Endothelial cell (in vitro differentiated cells): ENCODE measurements at regions not wholly inside any gene's neighbourhood (a gene's known extent, or its start where the extent isn't known, plus 50 kb on each side); places are given as distances from the start of the nearest gene placed in this dataset.
"Not testable (repeated sequence)": the region's sequence is repeated elsewhere in the genome, so short reads cannot be mapped to it uniquely, and the experiment has no call there.

ENCODE experiments used
- DNase-seq: peaks from one replicate; pipeline ENCODE4 v3.0.0; 2021; ENCODE audit warnings: low spot score
- H3K27ac Mint-ChIP-seq: one replicate; pipeline ENCODE4 v1.8.0; 2021; ENCODE audit warnings: mixed read lengths, inconsistent platforms; ENCODE audit not compliant: unreplicated experiment
- H3K27me3 Mint-ChIP-seq: one replicate; pipeline ENCODE4 v1.8.0; 2021; ENCODE audit warnings: mild to moderate bottlenecking, moderate library complexity, mixed read lengths, inconsistent platforms; ENCODE audit not compliant: unreplicated experiment
- H3K36me3 Mint-ChIP-seq: one replicate; pipeline ENCODE4 v1.8.0; 2021; ENCODE audit warnings: mild to moderate bottlenecking, low read depth, mixed read lengths, inconsistent platforms; ENCODE audit not compliant: unreplicated experiment
- H3K4me1 Mint-ChIP-seq: one replicate; pipeline ENCODE4 v1.8.0; 2021; ENCODE audit warnings: mild to moderate bottlenecking, mixed read lengths, inconsistent platforms; ENCODE audit not compliant: unreplicated experiment
- H3K4me3 Mint-ChIP-seq: one replicate; pipeline ENCODE4 v1.8.0; 2021; ENCODE audit warnings: mild to moderate bottlenecking, mixed read lengths, inconsistent platforms; ENCODE audit not compliant: unreplicated experiment
- H3K9me3 Mint-ChIP-seq: one replicate; pipeline ENCODE4 v1.8.0; 2021; ENCODE audit warnings: mixed read lengths, inconsistent platforms; ENCODE audit not compliant: unreplicated experiment
- TF ChIP-seq, protein P1 (sequence below): fragments of 200-600 bp; sonication (generic); IDR thresholded peaks from one replicate; pipeline ENCODE4 v1.5.0; 2021; ENCODE audit warnings: antibody characterized with exemption; ENCODE audit not compliant: unreplicated experiment

DNA sequence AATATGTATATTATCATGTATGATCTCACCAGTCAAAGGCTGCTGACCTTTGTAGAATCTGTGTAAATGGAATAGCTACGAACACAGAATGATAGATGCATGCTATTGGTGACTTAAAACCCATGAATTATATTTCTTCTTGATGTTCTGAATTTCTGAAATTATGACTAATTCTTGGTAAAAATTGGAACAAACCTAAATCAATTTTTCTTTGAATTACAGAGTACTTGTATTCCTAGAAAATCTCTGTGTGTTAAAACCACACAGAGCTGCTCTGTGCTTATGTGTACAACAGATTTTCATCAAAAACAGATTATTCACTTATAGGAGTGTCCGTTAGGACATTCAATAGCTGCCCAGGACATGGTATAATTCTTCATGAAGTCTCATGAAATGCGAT is 108.3 kb upstream of the MDFIC start:
- H3K27ac Mint-ChIP-seq = no peak overlapping the region
- H3K9me3 Mint-ChIP-seq = no peaks in the 10 kb centered on the region
- no peak for DNase-seq
- no peaks in the 10 kb centered on the region for H3K36me3 Mint-ChIP-seq
- no peaks in the 10 kb centered on the region for H3K4me1 Mint-ChIP-seq
- TF ChIP-seq, protein P1, sequence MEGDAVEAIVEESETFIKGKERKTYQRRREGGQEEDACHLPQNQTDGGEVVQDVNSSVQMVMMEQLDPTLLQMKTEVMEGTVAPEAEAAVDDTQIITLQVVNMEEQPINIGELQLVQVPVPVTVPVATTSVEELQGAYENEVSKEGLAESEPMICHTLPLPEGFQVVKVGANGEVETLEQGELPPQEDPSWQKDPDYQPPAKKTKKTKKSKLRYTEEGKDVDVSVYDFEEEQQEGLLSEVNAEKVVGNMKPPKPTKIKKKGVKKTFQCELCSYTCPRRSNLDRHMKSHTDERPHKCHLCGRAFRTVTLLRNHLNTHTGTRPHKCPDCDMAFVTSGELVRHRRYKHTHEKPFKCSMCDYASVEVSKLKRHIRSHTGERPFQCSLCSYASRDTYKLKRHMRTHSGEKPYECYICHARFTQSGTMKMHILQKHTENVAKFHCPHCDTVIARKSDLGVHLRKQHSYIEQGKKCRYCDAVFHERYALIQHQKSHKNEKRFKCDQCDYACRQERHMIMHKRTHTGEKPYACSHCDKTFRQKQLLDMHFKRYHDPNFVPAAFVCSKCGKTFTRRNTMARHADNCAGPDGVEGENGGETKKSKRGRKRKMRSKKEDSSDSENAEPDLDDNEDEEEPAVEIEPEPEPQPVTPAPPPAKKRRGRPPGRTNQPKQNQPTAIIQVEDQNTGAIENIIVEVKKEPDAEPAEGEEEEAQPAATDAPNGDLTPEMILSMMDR = no peak
- no peaks in the 10 kb centered on the region for H3K27me3 Mint-ChIP-seq
- H3K4me3 Mint-ChIP-seq = no peak overlapping the region

DNA sequence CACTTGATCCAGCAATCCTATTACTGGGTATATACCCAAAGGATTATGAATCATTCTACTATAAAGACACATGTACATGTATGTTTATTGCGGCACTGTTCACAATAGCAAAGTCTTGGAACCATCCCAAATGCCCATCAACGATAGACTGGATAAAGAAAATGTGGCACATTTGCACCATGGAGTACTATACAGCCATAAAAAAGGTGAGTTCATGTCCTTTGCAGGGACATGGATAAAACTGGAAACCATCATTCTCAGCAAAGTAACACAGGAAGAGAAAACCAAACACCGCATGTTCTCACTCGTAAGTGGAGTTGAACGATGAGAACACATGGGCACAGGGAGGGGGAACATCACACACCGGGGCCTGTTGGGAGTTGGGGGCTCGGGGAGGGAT is 104.9 kb upstream of the MDFIC start:
- H3K36me3 Mint-ChIP-seq, H3K4me3 Mint-ChIP-seq, H3K27ac Mint-ChIP-seq, H3K4me1 Mint-ChIP-seq, H3K9me3 Mint-ChIP-seq, DNase-seq, H3K27me3 Mint-ChIP-seq: not testable (repeated sequence)

DNA sequence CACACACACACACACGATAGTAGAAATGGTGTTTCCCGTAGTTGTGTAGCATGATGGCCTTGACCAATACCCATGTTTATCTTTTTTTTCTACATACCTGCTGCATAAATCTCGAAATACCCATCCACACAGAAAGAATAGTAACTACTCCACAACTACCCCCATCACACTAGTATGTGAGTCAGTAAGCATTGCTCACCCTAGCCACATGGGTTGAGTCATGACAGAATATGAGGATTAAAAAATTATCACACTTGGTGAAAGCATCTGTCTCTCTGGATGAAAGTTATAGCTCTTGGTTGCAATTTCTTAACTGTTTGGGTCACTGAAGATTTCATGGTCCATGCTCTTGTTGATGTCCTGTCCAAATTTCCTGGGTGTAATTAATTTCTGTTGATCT is 103.4 kb upstream of the MDFIC start:
- Mint-ChIP-seq H3K4me3 (no peak overlapping the region), H3K27me3 (no peaks in the 10 kb centered on the region), H3K4me1 (no peaks in the 10 kb centered on the region), H3K9me3 (no peaks in the 10 kb centered on the region), H3K36me3 (no peaks in the 10 kb centered on the region), H3K27ac (no peak overlapping the region)
- TF ChIP-seq, protein P1 = no peak
- no peak for DNase-seq

DNA sequence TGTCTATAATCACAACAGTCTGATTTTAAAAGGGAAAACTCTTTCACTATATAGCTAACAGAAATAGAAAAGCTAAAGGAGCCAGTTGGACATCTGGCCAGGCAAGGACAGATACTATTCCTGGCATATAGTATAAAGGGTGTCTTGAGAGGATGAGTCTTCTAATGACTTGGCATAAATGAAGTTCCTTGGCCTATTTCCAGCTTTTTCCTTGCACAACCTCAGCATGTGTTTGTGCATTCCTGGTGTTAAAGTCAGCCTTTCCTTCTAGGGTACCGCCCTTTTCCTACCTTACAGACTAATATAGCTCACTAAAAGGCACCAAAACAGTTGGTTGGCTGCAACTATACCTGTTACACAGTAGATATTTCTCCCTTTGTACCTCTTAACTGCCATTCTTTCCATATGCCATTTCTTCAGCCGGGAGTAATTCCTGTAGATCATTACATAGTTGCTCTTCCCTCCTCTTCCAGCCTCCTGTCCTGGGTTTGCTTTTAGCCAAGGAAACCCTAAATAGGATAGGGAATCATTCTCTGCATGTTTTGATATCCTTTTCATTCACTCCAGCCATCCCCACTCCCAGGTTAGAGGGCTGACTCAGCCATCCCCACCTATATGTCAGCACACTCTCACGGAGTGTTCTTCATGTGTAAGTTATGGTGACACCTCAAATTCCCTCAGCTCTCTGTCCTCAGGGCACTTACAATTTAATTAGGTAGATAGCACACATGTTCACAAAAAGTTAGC is 102.1 kb upstream of the MDFIC start:
- Mint-ChIP-seq H3K4me1 (no peaks in the 10 kb centered on the region), H3K9me3 (no peaks in the 10 kb centered on the region), H3K4me3 (no peak overlapping the region), H3K36me3 (no peaks in the 10 kb centered on the region), H3K27me3 (no peaks in the 10 kb centered on the region), H3K27ac (no peak overlapping the region)
- DNase-seq = no peak
- TF ChIP-seq, protein P1 = no peak

DNA sequence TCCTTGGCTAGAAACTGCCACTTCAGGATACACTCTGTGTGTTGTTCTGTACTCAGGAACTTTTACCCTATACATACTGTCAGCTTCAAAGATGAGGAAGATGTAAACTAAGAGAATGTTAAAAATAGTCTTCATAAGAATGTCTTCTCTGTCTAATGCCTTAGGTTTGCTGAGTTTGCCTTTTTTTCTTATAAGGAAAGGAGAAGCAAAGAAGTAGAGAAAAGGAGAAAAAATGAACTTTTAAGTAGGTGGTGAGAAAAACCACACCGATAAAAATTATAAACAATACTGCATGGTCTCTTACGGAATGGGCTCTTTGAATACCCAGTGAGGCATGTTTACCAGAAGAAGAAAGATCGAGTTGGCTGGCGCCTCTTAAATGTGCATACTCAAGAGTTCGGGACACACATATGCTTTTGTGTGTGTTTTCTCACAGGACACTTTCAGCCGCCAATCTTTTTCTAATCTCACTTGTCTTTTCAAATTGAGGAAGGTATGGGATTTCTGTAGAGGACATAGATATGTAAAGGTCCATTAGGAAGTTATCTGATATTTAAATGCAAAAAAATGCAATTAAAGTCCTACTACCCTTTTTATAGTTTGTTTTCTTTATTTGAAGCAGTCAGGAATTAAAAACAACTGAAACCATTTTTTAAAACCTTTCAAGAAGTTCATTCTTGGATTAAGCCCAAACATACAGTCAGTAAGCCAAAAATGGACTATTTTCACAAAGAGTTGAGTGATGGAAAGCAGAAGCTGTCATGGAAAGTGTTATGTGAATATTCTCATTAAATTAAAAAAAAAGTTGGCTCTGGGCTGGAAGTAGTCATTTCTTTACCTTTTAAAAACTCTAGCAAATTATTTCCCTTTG is 100.6 kb upstream of the MDFIC start:
- Mint-ChIP-seq H3K36me3 (no peaks in the 10 kb centered on the region), H3K4me3 (no peak overlapping the region), H3K9me3 (no peaks in the 10 kb centered on the region), H3K4me1 (no peaks in the 10 kb centered on the region), H3K27ac (no peak overlapping the region), H3K27me3 (no peaks in the 10 kb centered on the region)
- no peak for DNase-seq
- TF ChIP-seq, protein P1 = no peak
